Lower lobe of right lung (tissue), 2 donors: ENCODE measurements at regions not wholly inside any gene's neighbourhood (a gene's known extent, or its start where the extent isn't known, plus 50 kb on each side); places are given as distances from the start of the nearest gene placed in this dataset.
A peak's percentile ranks its signal among the peaks of the same experiment; 100 is the strongest.

Experiments
- ATAC-seq, 2 donors: fragments of 200-7000 bp; cut with Tn5 transposase; one replicate each; pipeline ENCODE4 v1.9.1; 2020 to 2022; ENCODE audit warnings: mild to moderate bottlenecking in 2 of 2, moderate library complexity in 2 of 2
- DNase-seq: peaks from one replicate; pipeline ENCODE4 v3.0.0-alpha.2; 2020
- H3K27ac ChIP-seq: fragments of 200-600 bp; one replicate; pipeline ENCODE4 v1.8.0; 2022
- H3K27me3 ChIP-seq: fragments of 200-600 bp; one replicate; pipeline ENCODE4 v1.8.0; 2022; ENCODE audit warnings: low read depth
- H3K36me3 ChIP-seq: fragments of 200-600 bp; one replicate; pipeline ENCODE4 v1.8.0; 2022; ENCODE audit warnings: mild to moderate bottlenecking
- H3K4me1 ChIP-seq: fragments of 200-600 bp; one replicate; pipeline ENCODE4 v1.8.0; 2022
- H3K4me3 ChIP-seq: fragments of 200-600 bp; one replicate; pipeline ENCODE4 v1.8.0; 2022; ENCODE audit warnings: mild to moderate bottlenecking
- H3K9me3 ChIP-seq: fragments of 200-600 bp; one replicate; pipeline ENCODE4 v1.8.0; 2022
- intact Hi-C: fragments of 100-400 bp; cut with DNase I; formaldehyde crosslinking; loops from one replicate; pipeline ENCODE4 v1.11.0; 2022
- TF ChIP-seq, protein P1 (sequence below): fragments of 200-600 bp; IDR thresholded peaks from one replicate; pipeline ENCODE4 v1.8.0; 2022; ENCODE audit warnings: antibody characterized with exemption, mild to moderate bottlenecking
- donor health status: DM: no; HTN: yes; CAD: no; lungs with severe emphysema.

DNA sequence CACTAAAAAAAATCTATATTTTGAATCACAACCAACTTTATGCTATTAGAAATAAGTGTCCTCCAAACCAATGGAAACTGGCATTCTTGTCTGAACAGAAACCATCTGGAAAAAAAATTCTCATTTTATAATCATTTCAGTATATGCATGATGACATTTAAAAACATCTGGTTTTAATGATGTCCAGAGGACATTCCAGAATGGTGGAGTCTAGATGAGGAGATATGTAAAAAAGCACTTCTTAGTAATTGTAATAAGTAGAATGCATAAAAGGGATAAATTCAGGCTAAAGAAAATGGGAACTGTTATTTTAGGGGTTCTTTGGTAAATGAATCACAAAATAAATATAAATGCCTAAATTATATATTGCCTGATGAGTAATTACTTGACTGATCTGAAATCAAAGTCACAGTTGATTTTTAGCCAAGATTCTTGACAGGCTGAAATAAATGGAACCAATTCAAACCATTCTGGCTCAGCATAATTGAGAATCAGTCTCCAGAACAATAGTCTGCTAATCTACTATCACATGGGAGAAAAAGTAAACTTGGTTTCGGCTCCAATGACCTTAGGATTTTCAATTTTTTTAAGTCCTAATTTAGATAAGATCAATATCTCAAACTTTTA is 636.6 kb downstream of the FAT4 start:
- H3K27ac ChIP-seq = no peak overlapping the region
- H3K4me3 ChIP-seq = no peak overlapping the region
- H3K36me3 ChIP-seq = no peaks in the 10 kb centered on the region
- DNase-seq (no peak), ATAC-seq (no peak)
- no peaks in the 10 kb centered on the region for H3K4me1 ChIP-seq
- H3K9me3 ChIP-seq = no peaks in the 10 kb centered on the region
- intact Hi-C loops = no loop called here
- TF ChIP-seq, protein P1, sequence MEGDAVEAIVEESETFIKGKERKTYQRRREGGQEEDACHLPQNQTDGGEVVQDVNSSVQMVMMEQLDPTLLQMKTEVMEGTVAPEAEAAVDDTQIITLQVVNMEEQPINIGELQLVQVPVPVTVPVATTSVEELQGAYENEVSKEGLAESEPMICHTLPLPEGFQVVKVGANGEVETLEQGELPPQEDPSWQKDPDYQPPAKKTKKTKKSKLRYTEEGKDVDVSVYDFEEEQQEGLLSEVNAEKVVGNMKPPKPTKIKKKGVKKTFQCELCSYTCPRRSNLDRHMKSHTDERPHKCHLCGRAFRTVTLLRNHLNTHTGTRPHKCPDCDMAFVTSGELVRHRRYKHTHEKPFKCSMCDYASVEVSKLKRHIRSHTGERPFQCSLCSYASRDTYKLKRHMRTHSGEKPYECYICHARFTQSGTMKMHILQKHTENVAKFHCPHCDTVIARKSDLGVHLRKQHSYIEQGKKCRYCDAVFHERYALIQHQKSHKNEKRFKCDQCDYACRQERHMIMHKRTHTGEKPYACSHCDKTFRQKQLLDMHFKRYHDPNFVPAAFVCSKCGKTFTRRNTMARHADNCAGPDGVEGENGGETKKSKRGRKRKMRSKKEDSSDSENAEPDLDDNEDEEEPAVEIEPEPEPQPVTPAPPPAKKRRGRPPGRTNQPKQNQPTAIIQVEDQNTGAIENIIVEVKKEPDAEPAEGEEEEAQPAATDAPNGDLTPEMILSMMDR = no peak
- H3K27me3 ChIP-seq = no peaks in the 10 kb centered on the region

DNA sequence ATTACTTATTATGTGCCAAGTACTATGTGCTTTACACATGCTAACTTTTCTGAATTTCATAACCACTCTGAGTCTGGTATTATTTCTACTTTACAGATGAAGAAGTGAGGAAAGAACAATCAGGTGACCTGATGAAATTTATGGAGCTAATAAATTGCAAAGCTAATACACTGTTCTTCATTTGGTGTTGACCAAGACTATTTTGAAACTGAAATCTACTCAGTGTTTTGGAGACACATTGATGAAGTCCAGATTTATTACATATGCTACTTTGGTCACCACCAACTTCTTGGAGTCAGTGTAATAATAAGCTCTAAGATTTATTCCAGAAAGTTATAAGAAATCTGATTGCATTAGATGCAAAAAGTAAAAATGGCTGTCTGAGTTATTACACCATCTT is 637.9 kb downstream of the FAT4 start:
- Histone ChIP-seq H3K9me3 (no peaks in the 10 kb centered on the region), H3K36me3 (no peaks in the 10 kb centered on the region), H3K4me3 (no peak overlapping the region), H3K4me1 (no peaks in the 10 kb centered on the region), H3K27ac (no peak overlapping the region), H3K27me3 (no peaks in the 10 kb centered on the region)
- TF ChIP-seq, protein P1 = no peak
- no peak for ATAC-seq
- no peak for DNase-seq
- intact Hi-C loops = no loop called here

DNA sequence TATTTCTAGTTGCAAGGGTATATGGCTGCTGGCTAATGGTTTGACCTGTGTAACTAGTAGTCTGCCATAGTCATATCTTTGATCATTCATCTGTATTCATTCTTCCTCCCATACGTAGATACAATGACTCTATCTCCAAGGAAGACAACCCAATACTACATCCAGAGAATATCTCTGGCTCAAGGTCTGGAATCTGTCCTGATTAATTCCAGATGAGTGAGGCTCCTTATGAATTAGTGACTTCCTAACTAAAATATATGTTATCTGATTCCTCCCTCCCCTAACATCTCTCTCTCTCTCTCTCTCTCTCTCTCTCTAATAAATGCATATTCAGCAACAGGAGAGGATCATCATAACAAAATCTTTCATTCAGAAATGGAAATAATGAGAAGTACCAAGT is 641.5 kb downstream of the FAT4 start:
- TF ChIP-seq, protein P1 = no peak
- ATAC-seq (no peak), DNase-seq (no peak)
- Histone ChIP-seq H3K27ac (no peak overlapping the region), H3K27me3 (no peaks in the 10 kb centered on the region), H3K4me3 (no peak overlapping the region), H3K9me3 (no peaks in the 10 kb centered on the region), H3K4me1 (no peaks in the 10 kb centered on the region), H3K36me3 (no peaks in the 10 kb centered on the region)
- intact Hi-C loops = no loop called here

DNA sequence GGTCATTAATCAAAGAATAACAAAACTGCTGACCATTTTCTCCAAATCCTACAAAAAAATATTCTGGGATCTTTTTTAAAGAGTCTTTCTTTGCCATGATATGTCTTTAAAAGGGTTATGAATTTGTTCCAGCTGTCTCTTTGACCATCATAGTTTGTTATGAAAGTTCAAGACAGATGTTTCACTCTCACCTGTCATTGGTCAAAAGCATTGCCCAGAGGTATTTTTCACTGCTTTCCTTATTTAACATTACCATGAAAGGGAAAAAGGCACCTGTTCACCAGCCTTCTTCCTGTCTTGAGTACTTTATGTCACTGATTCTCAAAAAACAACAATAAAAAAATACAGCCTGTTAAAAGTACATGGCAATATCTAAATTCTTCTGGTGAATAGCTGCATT is 643.8 kb downstream of the FAT4 start:
- H3K27me3 ChIP-seq = no peaks in the 10 kb centered on the region
- H3K4me1 ChIP-seq = no peaks in the 10 kb centered on the region
- intact Hi-C loops = no loop called here
- ATAC-seq = no peak
- TF ChIP-seq, protein P1 = no peak
- H3K36me3 ChIP-seq = no peaks in the 10 kb centered on the region
- no peak for DNase-seq
- H3K27ac ChIP-seq = no peak overlapping the region
- H3K9me3 ChIP-seq = no peaks in the 10 kb centered on the region
- H3K4me3 ChIP-seq = no peak overlapping the region

DNA sequence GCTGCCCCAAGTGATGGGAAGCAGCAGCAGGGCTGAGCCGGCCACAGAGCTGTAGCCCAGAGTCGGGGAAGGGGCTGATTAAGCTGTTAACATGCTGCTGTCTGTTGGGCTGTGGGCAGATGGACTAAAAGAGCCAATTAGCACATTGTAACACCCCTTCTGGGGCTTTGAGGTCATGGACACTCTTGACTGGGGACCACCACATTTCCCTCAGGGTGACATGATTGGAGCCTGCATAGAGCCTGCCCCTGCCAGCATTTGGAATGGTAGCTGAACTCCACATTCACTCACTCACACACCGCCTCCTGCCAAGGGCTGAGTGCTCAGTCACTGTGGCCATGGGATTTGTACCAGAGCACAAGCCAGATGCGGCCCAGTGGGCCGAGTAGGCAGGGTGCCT is 646.9 kb downstream of the FAT4 start:
- no peaks in the 10 kb centered on the region for H3K9me3 ChIP-seq
- no peak overlapping the region for H3K4me3 ChIP-seq
- intact Hi-C loops = no loop called here
- peak; percentile 14 for DNase-seq
- TF ChIP-seq, protein P1 = no peak
- H3K36me3 ChIP-seq = no peaks in the 10 kb centered on the region
- no peaks in the 10 kb centered on the region for H3K27me3 ChIP-seq
- H3K4me1 ChIP-seq = no peaks in the 10 kb centered on the region
- H3K27ac ChIP-seq = no peak overlapping the region
- ATAC-seq = peak in 1 of 2 donors; percentile 19
